Keratinocyte (primary cell): ENCODE measurements at regions not wholly inside any gene's neighbourhood (a gene's known extent, or its start where the extent isn't known, plus 50 kb on each side); places are given as distances from the start of the nearest gene placed in this dataset.

ENCODE experiments used
- EZH2 ChIP-seq: IDR thresholded peaks from one replicate; pipeline ENCODE4 v1.6.1; 2012; ENCODE audit warnings: inconsistent platforms, mild to moderate bottlenecking, low read length, moderate library complexity
- TF ChIP-seq, protein P1 (sequence below), 3 experiments: IDR thresholded peaks in 1 of 3; conservative IDR thresholded peaks in 1 of 3; optimal IDR thresholded peaks in 1 of 3; 2 replicates in 2 of 3; 3 replicates in 1 of 3; pipeline versions ENCODE3 to v1.5.1; 2011; ENCODE audit warnings: low read length in 3 of 3, mild to moderate bottlenecking in 3 of 3, moderate library complexity in 2 of 3, control low read depth in 1 of 3, inconsistent platforms in 1 of 3; ENCODE audit not compliant: insufficient read depth in 2 of 3; ENCODE audit errors: extremely low read depth in 1 of 3

GRCh38 chr11:116172156-116172555 is 600.6 kb downstream of the BUD13 start:
- TF ChIP-seq, protein P1, sequence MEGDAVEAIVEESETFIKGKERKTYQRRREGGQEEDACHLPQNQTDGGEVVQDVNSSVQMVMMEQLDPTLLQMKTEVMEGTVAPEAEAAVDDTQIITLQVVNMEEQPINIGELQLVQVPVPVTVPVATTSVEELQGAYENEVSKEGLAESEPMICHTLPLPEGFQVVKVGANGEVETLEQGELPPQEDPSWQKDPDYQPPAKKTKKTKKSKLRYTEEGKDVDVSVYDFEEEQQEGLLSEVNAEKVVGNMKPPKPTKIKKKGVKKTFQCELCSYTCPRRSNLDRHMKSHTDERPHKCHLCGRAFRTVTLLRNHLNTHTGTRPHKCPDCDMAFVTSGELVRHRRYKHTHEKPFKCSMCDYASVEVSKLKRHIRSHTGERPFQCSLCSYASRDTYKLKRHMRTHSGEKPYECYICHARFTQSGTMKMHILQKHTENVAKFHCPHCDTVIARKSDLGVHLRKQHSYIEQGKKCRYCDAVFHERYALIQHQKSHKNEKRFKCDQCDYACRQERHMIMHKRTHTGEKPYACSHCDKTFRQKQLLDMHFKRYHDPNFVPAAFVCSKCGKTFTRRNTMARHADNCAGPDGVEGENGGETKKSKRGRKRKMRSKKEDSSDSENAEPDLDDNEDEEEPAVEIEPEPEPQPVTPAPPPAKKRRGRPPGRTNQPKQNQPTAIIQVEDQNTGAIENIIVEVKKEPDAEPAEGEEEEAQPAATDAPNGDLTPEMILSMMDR (optimal IDR thresholded peaks at IDR 0.05 in 1 of 3, IDR thresholded peaks at IDR 0.05 in 1 of 3, conservative IDR thresholded peaks at IDR 0.05 in 1 of 3; ENCODE audit: extremely low read depth in 1 of 3, insufficient read depth in 2 of 3, low read length in 3 of 3), result no peak
- no peak for TF ChIP-seq EZH2
